ENCODE measurements at regions not wholly inside any gene's neighbourhood (a gene's known extent, or its start where the extent isn't known, plus 50 kb on each side); places are given as distances from the start of the nearest gene placed in this dataset.

DNA sequence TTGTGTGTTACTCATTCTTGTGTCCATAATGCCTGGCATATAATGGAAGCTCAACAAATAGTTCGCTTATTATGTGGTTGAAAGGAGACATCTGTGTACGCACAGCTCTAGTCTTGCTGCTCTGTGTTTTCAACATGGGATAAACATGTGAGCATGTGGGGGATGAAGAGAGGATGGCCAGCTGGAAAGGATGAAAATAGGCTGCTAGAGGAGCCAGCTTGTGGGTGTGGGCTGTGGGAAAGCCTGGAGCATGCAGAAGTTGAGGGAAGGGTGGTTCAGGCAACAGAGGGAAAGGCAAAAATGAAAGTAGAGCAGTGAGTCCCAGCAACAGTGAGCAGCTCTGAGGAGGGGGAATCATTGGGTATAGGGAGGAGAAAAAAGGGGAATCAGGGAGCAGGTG, 324.6 kb upstream of the CDH11 start:
- TF ChIP-seq, protein P1, sequence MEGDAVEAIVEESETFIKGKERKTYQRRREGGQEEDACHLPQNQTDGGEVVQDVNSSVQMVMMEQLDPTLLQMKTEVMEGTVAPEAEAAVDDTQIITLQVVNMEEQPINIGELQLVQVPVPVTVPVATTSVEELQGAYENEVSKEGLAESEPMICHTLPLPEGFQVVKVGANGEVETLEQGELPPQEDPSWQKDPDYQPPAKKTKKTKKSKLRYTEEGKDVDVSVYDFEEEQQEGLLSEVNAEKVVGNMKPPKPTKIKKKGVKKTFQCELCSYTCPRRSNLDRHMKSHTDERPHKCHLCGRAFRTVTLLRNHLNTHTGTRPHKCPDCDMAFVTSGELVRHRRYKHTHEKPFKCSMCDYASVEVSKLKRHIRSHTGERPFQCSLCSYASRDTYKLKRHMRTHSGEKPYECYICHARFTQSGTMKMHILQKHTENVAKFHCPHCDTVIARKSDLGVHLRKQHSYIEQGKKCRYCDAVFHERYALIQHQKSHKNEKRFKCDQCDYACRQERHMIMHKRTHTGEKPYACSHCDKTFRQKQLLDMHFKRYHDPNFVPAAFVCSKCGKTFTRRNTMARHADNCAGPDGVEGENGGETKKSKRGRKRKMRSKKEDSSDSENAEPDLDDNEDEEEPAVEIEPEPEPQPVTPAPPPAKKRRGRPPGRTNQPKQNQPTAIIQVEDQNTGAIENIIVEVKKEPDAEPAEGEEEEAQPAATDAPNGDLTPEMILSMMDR (IDR thresholded peaks at IDR 0.05; ENCODE audit: insufficient read depth, low read depth, low read length), result no peak
- no peak overlapping the region for H3K4me3 ChIP-seq (ENCODE audit: low read depth, low read length)
- no peak for DNase-seq (ENCODE audit: low read depth)

DNA sequence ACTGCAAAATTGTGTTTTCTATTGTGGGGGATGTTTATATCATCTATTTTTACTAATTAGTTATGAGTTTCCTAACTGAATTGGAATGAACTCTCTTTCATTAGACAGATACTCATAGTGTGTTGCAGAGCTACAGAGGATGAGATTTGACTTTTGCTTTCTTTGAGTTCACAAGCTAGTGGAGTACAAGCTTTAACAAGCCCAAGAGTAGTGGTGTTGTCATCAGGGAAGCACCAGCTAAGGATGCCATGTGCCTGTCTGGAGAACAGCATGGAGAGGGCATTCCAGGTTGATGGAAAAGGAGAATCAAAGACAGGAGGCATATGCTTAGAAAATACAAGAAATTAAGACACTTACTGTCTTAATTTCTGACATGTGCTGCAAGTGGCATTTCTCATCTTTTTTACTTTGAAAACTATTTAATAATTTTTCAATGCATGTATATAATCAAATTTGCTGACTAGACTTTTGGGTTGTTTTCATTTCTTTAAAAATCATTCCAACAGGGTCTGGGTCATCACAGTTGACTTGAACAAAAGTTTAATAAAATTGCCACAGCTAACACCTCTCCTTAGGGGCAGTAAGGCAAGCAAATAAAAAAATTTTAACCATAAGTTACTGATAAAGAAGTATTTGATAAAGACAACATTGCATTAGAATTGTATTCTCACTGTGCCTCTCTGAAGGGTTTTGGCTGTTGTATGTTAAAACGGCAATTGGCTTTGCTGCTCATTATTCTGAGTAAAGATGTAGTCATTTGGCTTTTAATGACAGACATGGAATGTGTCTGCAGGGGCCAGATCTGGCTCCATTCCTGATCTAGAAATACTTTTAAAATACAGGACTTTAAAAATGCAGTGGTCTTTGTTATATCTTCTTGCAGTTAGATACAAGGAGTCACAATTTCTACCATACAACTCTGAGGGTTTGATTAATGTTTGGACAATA, 323.7 kb upstream of the CDH11 start:
- DNase-seq (ENCODE audit: low read depth), result no peak
- TF ChIP-seq, protein P1 (IDR thresholded peaks at IDR 0.05; ENCODE audit: insufficient read depth, low read depth, low read length), result no peak
- no peak overlapping the region for H3K4me3 ChIP-seq (ENCODE audit: low read depth, low read length)

DNA sequence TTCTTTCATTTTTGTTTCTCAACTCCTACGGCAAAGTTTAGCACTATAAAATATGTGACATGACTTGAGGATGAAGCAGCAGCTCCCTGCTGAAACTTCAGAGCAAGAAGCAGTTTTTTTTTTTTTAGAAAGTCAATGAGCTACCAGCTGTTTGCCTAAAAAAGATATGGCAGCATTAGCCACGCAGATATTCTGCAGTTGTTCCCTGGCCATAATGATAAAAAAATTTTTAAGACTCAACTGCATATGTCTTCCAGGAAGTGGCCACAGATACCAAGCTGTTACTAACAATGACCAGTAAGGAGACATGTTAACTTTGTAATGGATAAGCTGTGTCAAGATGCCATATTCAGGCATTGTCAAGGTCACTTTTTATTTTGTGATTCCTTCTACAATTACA, 319.6 kb upstream of the CDH11 start:
- H3K4me3 ChIP-seq (ENCODE audit: low read depth, low read length), result no peak overlapping the region
- no peak for DNase-seq (ENCODE audit: low read depth)
- TF ChIP-seq, protein P1 (IDR thresholded peaks at IDR 0.05; ENCODE audit: insufficient read depth, low read depth, low read length), result no peak

- TF ChIP-seq, protein P1 (IDR thresholded peaks at IDR 0.05; ENCODE audit: insufficient read depth, low read depth, low read length), result no peak
- H3K4me3 ChIP-seq (ENCODE audit: low read depth, low read length), result no peak overlapping the region
- no peak for DNase-seq (ENCODE audit: low read depth)
These were observed 307.8 kb upstream of the CDH11 start for GRCh38 chr16:65429504-65430181.

GRCh38 chr16:65426484-65426883, 304.6 kb upstream of the CDH11 start:
- H3K4me3 ChIP-seq (ENCODE audit: low read depth, low read length), result no peak overlapping the region
- TF ChIP-seq, protein P1 (IDR thresholded peaks at IDR 0.05; ENCODE audit: insufficient read depth, low read depth, low read length), result no peak
- DNase-seq (ENCODE audit: low read depth), result no peak

DNA sequence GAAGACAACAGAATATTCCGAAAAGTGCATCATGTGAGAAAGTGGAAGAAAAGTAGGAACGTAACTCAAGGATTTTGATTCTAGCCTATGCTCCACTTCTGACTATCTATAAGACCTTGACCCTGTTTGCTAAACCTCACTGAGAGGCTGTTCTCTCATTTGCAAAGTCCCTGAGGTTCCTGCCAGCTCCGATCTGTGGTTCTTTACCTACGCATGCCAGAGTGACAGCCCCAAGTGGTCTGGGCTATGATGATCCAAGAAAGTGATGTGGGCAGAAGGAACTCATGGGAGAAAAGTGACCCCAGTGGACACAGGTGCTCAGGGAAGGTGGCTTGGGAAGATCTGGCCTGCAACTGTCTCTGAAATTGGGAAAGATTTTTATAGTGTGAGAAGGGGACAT, 301.1 kb upstream of the CDH11 start:
- TF ChIP-seq, protein P1 (IDR thresholded peaks at IDR 0.05; ENCODE audit: insufficient read depth, low read depth, low read length), result no peak
- H3K4me3 ChIP-seq (ENCODE audit: low read depth, low read length), result no peak overlapping the region
- DNase-seq (ENCODE audit: low read depth), result no peak

Measured in fibroblast of villous mesenchyme (primary cell).